Esophagus muscularis mucosa (tissue), 4 donors: ENCODE measurements at regions not wholly inside any gene's neighbourhood (a gene's known extent, or its start where the extent isn't known, plus 50 kb on each side); places are given as distances from the start of the nearest gene placed in this dataset.

Source experiments
- DNase-seq: peaks from one replicate; pipeline ENCODE4 v3.0.0-alpha.2; 2017; ENCODE audit errors: extremely low spot score
- H3K27ac ChIP-seq, 4 donors: fragments of 200-600 bp; sonication (generic); replicated peaks in 1 of 4; 1 replicate in 3 of 4; 2 replicates in 1 of 4; pipeline ENCODE4 v1.5.1; 2016 to 2019; ENCODE audit warnings: mild to moderate bottlenecking in 1 of 4
- H3K27me3 ChIP-seq, 4 donors: fragments of 200-600 bp; sonication (generic); one replicate each; pipeline versions ENCODE4 v1.5.1 to v1.6.0; 2016 to 2019
- H3K36me3 ChIP-seq, 4 donors: fragments of 200-600 bp; sonication (generic); one replicate each; pipeline ENCODE4 v1.5.1; 2016 to 2019
- H3K4me1 ChIP-seq, 4 donors: fragments of 200-600 bp; sonication (generic); one replicate each; pipeline ENCODE4 v1.5.1; 2016 to 2019
- H3K4me3 ChIP-seq, 4 donors: fragments of 200-600 bp; sonication (generic); 1 replicate in 2 of 4; 2 replicates in 2 of 4; pipeline ENCODE4 v1.5.1; 2016 to 2019; ENCODE audit warnings: mild to moderate bottlenecking in 4 of 4, moderate library complexity in 1 of 4
- H3K9me3 ChIP-seq, 4 donors: fragments of 200-600 bp; sonication (generic); 1 replicate in 3 of 4; 2 replicates in 1 of 4; pipeline ENCODE4 v1.5.1; 2016 to 2019
- CTCF ChIP-seq, 3 experiments: fragments of 200-600 bp in 2 of 3; fragments of 450-650 bp in 1 of 3; sonication (generic) in 2 of 3; IDR thresholded peaks; one replicate each; pipeline ENCODE4 v1.5.1; 2017 to 2019; ENCODE audit warnings: antibody characterized with exemption in 3 of 3, mild to moderate bottlenecking in 2 of 3, moderate library complexity in 1 of 3
- EP300 ChIP-seq: sonication (generic); formaldehyde crosslinking; IDR thresholded peaks from one replicate; pipeline ENCODE4 v1.6.1; 2017; ENCODE audit warnings: antibody characterized with exemption
- POLR2A ChIP-seq: fragments of 450-650 bp; IDR thresholded peaks from one replicate; pipeline ENCODE4 v1.6.1; 2017; ENCODE audit warnings: antibody characterized with exemption, moderate library complexity, mild to moderate bottlenecking, low read depth
- POLR2AphosphoS5 ChIP-seq, 2 donors: sonication (generic); formaldehyde crosslinking; IDR thresholded peaks; one replicate each; pipeline ENCODE4 v1.6.1; 2017; ENCODE audit warnings: antibody characterized with exemption in 2 of 2
- WGBS: methylation state at CpG from one replicate; pipeline ENCODE4 v1.1.5; 2018; 5-methylcytosine and 5-hydroxymethylcytosine counted together
- intact Hi-C: fragments of 100-400 bp; cut with DNase I; formaldehyde crosslinking; loops from one replicate; pipeline ENCODE4 v1.15.1; 2023

DNA sequence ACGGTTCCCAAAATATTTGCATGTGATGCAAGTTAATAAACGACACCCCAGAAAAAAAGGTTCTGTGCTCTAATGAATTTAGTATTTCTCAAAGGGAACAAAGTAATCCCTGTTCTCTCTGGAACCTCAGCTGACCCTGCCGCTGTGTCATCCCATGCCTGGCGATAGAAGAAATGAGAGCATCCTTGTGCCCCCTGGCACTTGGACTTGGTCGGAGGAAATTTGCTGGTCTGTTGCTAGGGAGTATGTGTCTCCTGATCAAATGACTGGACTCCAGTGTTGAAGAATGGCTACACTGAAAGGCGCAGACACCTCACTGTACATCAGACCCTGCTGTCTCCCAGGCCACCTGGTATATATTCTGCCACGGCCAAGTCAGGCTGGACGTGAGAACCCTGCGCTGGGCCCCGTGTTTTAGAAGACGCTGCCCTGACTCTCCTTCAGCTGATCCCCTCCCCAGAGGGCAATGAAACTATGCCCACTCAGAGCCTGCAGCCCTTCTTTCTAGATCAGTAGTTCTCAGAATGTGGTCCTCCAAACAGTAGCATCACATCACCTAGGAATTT is 67.2 kb downstream of the THNSL1 start:
- Histone ChIP-seq H3K27ac (no peak overlapping the region), H3K9me3 (no peaks in the 10 kb centered on the region), H3K4me3 (no peak overlapping the region), H3K27me3 (no peaks in the 10 kb centered on the region), H3K4me1 (peaks cover 0 to 14% (median 11%) of the 10 kb centered on the region in 4 donors), H3K36me3 (no peaks in the 10 kb centered on the region)
- TF ChIP-seq EP300: no peak
- no peak for TF ChIP-seq POLR2AphosphoS5 (IDR thresholded peaks at IDR 0.05)
- no peak for TF ChIP-seq CTCF (IDR thresholded peaks at IDR 0.05)
- no peak for TF ChIP-seq POLR2A
- peak; percentile 68 for DNase-seq
- WGBS: 98% methylated on average over 4 of the region's 11 CpGs
- intact Hi-C loops: loop anchor here (5.0 kb wide), 1 partner anchor 361 kb away; the partner anchor contains the start of gene ARHGAP21

GRCh38 chr10:25084447-25084846 is 68.0 kb downstream of the THNSL1 start:
- no peak overlapping the region for H3K4me3 ChIP-seq
- H3K9me3 ChIP-seq: no peaks in the 10 kb centered on the region
- DNase-seq: no peak
- WGBS: 97% methylated on average over 3 of the region's 3 CpGs
- no peaks in the 10 kb centered on the region for H3K36me3 ChIP-seq
- intact Hi-C loops: loop anchor here (5.0 kb wide), 1 partner anchor 362 kb away; the partner anchor contains the start of gene ARHGAP21
- H3K27ac ChIP-seq: no peak overlapping the region
- TF ChIP-seq EP300 (no peak), POLR2A (no peak), POLR2AphosphoS5 (IDR thresholded peaks at IDR 0.05) (no peak), CTCF (IDR thresholded peaks at IDR 0.05) (no peak)
- no peaks in the 10 kb centered on the region for H3K27me3 ChIP-seq
- peaks cover 0 to 14% (median 11%) of the 10 kb centered on the region in 4 donors for H3K4me1 ChIP-seq

DNA sequence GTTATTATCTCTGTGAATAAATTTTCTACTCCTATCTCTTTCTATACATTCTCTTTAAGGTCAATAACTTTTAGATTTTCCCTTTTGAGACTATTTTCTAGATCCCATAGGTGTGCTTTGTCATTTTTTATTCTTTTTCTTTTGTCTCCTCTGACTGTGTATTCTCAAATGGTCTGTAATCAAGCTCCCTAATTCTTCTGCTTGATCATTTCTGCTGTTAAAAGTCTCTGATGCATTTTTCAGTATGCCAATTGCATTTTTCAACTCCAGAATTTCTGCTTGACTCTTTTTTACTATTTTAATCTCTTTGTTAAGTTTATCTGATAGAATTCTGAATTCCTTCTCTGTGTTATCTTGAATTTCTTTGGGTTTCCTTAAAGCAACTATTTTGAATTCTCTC is 78.2 kb downstream of the THNSL1 start:
- H3K27me3 ChIP-seq: no peaks in the 10 kb centered on the region
- intact Hi-C loops: no loop called here
- no peak for TF ChIP-seq EP300
- TF ChIP-seq POLR2A: no peak
- TF ChIP-seq CTCF (IDR thresholded peaks at IDR 0.05): no peak
- H3K36me3 ChIP-seq: no peaks in the 10 kb centered on the region
- no peaks in the 10 kb centered on the region for H3K4me1 ChIP-seq
- H3K4me3 ChIP-seq: no peak overlapping the region
- no peak for DNase-seq
- no peak overlapping the region for H3K27ac ChIP-seq
- peaks cover 0 to 29% (median 25%) of the 10 kb centered on the region in 4 donors for H3K9me3 ChIP-seq

DNA sequence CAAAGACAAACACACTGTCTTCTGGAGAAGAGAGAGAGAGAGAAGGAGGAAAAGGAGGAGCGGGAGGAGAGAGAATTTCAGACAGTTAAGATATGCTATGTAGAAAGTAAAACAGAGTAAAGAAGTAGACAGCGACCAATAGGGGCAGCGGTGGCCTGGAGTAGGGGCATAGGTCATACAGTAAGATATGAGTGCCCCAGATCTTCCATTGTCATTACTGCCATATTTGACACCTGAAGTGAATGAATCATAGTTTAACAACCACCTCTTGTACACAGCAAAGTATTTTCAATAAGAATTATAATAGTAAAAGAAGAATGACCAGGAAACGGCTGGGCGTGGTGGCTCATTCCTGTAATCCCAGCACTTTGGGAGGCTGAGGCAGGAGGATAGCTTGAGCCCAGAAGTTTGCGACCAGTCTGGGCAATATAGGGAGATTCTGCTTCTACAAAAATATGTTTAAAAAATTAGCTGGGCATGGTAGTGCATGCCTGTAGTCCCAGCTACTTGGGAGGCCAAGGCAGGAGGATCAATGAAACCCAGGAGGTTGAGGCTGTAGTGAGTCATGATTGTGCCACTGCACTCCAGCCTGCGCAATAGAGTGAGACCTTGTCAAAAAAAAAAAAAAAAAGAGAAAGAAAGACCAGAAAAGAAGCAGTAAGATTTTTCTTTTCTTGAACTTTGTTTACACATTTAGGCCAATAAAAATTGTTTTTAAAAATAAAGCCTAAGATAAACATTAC is 77.0 kb upstream of the GPR158 start:
- peaks cover 0 to 28% (median 21%) of the 10 kb centered on the region in 4 donors for H3K9me3 ChIP-seq
- TF ChIP-seq POLR2A (no peak), CTCF (IDR thresholded peaks at IDR 0.05) (no peak), POLR2AphosphoS5 (IDR thresholded peaks at IDR 0.05) (no peak), EP300 (no peak)
- no peaks in the 10 kb centered on the region for H3K36me3 ChIP-seq
- no peak overlapping the region for H3K27ac ChIP-seq
- 95% methylated on average over 7 of the region's 7 CpGs for WGBS
- H3K4me1 ChIP-seq: no peaks in the 10 kb centered on the region
- DNase-seq: peak; percentile 50
- no peak overlapping the region for H3K4me3 ChIP-seq
- intact Hi-C loops: no loop called here
- no peaks in the 10 kb centered on the region for H3K27me3 ChIP-seq
